T47D (cell line): ENCODE measurements at regions not wholly inside any gene's neighbourhood (a gene's known extent, or its start where the extent isn't known, plus 50 kb on each side); places are given as distances from the start of the nearest gene placed in this dataset.

ENCODE experiments used
- DNase-seq, 2 experiments: peaks; one replicate each; pipeline versions ENCODE4 v3.0.0 to v3.0.0-alpha.2; 2011 to 2012; ENCODE audit warnings: low read depth in 1 of 2, low spot score in 1 of 2
- JUND ChIP-seq: IDR thresholded peaks from 2 replicates; pipeline ENCODE4 v1.6.1; 2012; ENCODE audit warnings: low read depth
- in situ Hi-C: cut with HindIII; loops from 2 replicates; pipeline ENCODE4 v1.10.0; 2016; ENCODE audit warnings: low sequenced_read_pairs, low pct_unique_long_range_greater_than_20kb

DNA sequence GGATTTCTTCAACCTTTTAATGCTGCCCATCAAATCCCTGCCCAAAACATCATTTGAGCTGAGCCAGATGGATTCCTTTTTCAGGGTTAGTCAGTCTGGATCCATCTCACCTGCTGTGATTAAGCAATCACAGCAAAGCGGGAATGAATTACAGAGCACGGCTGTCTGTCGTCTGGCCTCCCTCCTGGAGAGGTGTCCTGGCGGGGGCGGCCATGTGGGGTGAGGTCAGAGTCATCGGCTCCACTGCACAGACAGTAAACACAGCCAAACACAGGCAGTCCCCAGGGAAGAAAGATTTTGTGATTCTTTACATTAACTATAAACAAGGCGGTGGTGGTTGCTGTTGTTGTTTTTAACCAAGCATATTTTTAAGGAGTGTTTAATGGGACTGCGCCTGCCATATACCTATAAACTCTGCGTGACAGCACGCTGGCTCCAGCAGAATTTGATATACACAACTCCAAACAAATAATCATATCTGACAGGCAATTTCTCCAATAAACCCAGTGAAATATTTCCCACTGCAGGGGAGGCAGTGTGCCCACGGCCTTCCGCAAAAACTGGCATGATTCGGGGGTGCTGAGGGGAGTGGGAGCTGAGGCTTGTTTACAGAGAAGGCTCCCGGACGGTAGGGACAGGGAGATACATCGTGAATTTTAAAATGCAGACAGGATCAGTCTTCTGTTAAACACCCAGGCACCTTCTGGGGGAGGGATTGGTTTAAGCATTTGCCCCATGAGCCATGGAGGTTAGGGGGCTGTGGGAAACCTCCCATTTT lies 232.0 kb upstream of the PMEPA1 start:
- in situ Hi-C loops, result no loop called here
- TF ChIP-seq JUND, result no peak
- DNase-seq, result no peak

- in situ Hi-C loops, result no loop called here
- no peak for DNase-seq
- TF ChIP-seq JUND, result no peak
These were observed 231.2 kb upstream of the PMEPA1 start for GRCh38 chr20:57940868-57941522.

GRCh38 chr20:57940376-57940775 lies 230.6 kb upstream of the PMEPA1 start:
- no peak for TF ChIP-seq JUND
- no peak for DNase-seq
- in situ Hi-C loops, result no loop called here

- TF ChIP-seq JUND, result no peak
- in situ Hi-C loops, result no loop called here
- DNase-seq, result peak in 1 of 2 experiments; percentile 22
These were observed 229.7 kb upstream of the PMEPA1 start for GRCh38 chr20:57939499-57939898.

- TF ChIP-seq JUND, result no peak
- no peak for DNase-seq
- in situ Hi-C loops, result no loop called here
These were observed 228.6 kb upstream of the PMEPA1 start for GRCh38 chr20:57938158-57939108.

- in situ Hi-C loops, result no loop called here
- no peak for TF ChIP-seq JUND
- no peak for DNase-seq
These were observed 227.0 kb upstream of the PMEPA1 start for GRCh38 chr20:57936636-57937385.

DNA sequence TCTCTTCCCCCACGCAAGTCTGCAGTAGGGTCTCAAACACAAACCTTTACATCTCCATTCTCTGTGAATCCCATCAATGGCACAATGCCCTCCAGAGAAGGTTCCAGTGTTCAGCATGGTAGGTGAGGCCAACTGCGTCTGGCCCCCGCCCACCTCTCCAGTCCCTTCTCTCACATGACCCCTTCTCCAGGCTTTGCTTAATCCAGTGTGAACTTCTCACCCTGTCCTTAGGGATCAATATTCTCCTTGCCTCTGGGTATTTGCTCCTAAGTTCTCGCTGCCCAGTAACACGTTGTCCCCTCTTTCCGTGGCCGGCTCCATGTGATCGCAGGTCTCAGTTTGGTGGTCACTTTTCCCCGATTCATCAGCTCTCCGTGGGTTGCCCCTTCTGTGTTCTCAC lies 225.1 kb upstream of the PMEPA1 start:
- in situ Hi-C loops, result no loop called here
- no peak for DNase-seq
- no peak for TF ChIP-seq JUND

DNA sequence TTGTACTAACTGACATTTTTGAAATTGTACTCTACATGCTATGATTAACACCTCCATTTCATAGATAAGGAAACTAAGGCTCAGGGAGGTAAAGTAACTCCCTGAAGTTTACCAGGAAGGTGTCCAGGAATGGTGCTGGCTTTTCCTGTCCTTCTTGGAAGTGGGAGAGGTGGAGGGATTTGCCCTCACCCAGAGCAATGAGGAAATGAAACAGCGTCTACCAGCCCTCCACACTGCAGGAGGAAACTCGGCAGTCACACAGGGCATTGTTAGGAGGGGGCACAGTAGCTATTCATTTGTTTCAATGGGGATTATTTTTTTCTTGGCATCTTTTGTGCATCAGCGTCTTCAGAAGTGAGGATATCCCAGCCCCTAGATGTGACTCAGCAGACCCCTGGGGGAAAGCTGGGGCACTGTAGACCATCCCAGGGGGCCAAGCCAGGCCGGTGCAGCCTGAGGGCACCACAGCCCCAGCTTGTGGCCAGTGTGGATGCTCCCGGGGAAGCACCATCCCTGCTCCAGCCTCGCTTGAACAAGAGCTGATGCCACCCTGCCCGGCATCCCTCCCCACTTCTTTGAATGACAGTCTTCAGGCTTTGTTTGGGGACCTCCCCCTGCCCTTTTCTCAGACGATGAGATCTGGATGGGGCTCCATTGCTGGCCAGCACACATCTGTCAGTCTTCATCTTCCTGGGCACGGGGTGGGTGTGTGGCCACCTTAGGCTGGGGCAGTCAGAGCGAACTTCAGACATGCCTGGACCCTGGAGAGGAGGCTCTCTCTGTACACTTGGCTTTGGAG lies 224.4 kb upstream of the PMEPA1 start:
- no peak for TF ChIP-seq JUND
- DNase-seq, result no peak
- in situ Hi-C loops, result no loop called here

DNA sequence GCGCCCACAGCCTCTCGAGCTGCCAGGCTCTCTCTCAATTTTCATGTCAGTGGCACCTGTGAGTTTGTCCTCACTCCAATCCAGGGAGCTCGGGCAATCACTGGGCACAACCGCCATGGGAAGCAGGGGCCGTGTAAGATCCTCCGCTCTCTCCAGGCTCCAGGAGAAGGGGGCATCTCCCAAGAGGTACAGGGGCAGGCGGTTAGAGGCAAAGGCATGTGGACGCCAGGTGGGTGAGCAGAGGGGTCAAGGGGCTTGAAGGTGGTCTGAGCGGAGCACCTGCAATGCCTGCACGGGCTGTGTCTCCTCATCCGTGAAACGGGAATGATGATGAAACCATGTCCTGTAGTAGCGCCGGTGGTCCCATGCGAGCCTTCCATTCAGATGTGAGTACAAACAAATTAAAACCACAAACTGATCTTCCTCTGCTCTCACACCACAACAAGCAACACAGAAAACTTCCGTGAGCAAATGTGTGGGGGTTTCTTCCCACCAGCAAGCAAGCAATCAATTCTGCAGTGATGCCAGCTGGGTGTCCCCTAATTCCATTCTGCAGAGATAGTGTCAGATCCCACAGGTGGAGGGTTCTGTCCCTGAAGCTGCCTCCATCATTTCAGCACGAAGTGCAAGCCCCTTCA lies 222.5 kb upstream of the PMEPA1 start:
- DNase-seq, result no peak
- in situ Hi-C loops, result no loop called here
- TF ChIP-seq JUND, result no peak

DNA sequence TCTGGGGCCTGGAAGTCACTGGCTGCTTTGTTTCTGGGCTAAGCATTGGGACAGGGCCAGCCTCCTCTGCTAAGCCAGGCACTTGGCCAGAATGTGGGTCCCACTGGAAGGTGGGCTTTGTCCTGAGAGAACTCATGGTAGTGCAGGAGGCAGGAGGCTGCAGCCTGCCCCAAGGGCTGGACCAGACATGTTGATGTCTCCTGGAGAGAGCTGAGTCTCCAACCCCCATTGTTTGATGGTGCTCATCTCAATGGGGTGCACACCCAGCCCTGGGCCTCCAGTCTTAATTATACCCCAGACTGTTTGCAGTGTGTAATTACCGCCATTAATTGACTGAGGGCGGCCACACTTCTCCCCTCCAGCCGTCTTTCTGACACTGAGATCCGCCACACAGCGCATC lies 220.5 kb upstream of the PMEPA1 start:
- in situ Hi-C loops, result no loop called here
- no peak for DNase-seq
- TF ChIP-seq JUND, result no peak

DNA sequence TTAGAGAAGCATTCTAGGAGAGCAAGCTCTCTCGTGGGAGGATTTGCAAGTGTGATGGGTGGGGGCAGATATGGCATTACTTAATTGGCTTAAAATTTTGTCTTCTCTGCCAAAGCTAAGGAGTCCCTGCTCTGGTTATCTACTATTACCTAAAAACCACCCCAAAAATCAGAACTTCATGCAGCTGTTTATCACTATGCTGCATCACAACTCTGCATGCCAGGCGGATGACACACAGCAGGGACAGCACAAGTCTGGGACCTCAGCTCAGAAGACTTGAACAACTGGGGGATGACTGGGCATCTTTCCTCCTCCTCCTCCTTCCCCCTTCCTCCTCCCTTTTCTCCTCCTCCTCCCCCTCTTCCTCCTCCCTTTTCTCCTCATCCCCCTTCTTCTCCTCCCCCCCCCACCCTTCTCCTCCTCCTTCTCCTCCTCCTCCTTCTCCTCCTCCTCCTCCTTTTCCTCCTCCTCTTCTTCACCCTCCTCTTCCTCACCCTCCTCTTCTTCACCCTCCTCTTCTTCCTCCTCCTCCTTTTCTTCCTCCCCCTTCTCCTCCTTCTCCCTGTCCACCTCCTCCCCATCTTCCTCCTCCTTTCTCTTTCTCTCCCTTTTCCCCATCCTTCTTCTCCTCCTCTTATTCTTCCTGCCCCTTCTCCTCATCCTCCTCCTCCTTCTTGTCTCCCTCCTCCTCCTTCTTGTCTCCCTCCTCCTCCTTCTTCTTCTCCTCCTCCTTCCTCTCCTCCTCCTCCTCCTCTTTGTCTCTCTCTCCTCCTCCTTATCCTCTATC lies 218.6 kb upstream of the PMEPA1 start:
- DNase-seq, result no peak
- in situ Hi-C loops, result no loop called here
- TF ChIP-seq JUND, result no peak
